ENCODE measurements at regions not wholly inside any gene's neighbourhood (a gene's known extent, or its start where the extent isn't known, plus 50 kb on each side); places are given as distances from the start of the nearest gene placed in this dataset.
A peak's percentile ranks its signal among the peaks of the same experiment; 100 is the strongest.
"Not testable (repeated sequence)": the region's sequence is repeated elsewhere in the genome, so short reads cannot be mapped to it uniquely, and the experiment has no call there.

DNA sequence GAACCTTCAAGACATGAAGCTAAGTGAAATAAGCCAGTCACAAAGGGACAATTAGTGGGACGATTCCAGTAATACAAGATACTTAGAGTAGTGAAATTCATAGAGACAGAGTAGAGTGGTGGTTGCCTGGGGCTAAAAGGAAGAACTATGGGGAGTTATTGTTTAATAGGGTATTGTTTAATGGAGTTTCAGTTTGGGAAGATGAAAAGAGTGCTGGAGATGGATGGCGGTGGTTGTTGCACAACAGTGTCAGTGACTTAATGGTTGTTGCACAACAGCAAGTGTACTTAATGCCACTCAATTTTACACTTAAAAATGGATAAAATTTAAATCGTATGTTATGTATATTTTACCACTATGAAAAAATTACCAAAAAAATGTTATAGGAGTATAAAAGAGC lies 209.7 kb upstream of the TENT5A start:
- no peak for DNase-seq (ENCODE audit: low spot score)

- DNase-seq (ENCODE audit: low spot score), result no peak
These were observed 198.4 kb upstream of the TENT5A start for GRCh38 chr6:81950877-81951276.

DNA sequence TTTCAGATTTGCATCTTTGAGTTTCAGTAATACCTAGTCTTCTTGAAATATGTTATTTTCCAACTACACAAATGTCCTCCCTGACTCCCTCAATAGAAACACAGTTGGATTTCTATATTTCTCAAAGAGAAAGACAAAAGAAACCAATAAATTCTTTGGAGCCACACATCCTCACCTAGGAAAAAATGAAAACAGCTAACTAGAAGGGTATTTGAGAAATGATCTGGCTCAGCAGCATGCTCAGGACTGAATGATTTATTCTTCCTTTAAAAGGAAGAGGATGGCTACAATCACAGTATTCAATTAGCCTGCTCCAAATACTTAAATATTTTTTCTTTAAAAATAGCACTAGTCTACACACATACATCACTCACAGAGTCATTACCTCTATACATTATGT lies 196.4 kb upstream of the TENT5A start:
- no peak for DNase-seq (ENCODE audit: low spot score)

DNA sequence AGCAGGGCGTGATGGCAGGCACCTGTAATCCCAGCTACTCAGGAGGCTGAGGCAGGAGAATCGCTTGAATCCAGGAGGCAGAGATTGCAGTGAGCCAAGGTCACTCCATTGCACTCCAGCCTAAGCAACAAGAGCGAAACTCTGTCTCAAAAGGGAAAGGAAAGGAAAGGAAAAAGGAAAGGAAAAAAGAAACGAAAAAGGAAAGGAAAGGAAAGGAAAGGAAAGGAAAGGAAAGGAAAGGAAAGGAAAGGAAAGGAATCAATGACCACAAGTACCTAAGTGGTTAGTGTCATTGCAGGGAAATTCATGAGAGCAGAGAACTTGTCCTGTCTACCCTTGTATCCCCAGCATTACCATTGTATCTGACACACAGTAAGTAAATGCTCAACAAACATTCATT lies 195.7 kb upstream of the TENT5A start:
- not testable (repeated sequence) for DNase-seq (ENCODE audit: low spot score)

- DNase-seq (ENCODE audit: low spot score), result no peak
These were observed 192.2 kb upstream of the TENT5A start for GRCh38 chr6:81944661-81945060.

GRCh38 chr6:81942842-81943241 lies 190.4 kb upstream of the TENT5A start:
- DNase-seq (ENCODE audit: low spot score), result not testable (repeated sequence)

GRCh38 chr6:81942067-81942370 lies 189.5 kb upstream of the TENT5A start:
- DNase-seq (ENCODE audit: low spot score), result no peak

GRCh38 chr6:81940451-81940985 lies 188.0 kb upstream of the TENT5A start:
- DNase-seq (ENCODE audit: low spot score), result no peak

DNA sequence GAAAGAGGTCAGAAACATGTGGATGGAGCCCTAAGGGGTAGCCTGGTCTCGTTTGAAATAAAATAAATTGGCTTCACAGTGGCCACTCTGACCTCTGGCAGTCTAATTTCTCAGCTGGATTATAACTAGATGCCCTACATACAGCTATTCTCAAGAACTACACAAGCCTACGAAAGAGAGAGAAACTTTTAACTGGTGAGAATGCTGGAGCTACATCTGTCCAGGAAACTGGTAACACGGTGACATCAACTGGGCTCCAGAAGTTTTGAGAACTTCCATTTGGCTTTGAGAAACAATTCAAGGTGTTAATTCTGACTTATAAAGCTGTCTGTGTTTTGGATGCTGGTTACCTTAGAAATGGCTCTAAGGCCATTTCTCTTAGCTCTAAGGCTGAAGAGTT lies 187.3 kb upstream of the TENT5A start:
- DNase-seq (ENCODE audit: low spot score), result no peak

- no peak for DNase-seq (ENCODE audit: low spot score)
These were observed 186.7 kb upstream of the TENT5A start for GRCh38 chr6:81938991-81939732.

DNA sequence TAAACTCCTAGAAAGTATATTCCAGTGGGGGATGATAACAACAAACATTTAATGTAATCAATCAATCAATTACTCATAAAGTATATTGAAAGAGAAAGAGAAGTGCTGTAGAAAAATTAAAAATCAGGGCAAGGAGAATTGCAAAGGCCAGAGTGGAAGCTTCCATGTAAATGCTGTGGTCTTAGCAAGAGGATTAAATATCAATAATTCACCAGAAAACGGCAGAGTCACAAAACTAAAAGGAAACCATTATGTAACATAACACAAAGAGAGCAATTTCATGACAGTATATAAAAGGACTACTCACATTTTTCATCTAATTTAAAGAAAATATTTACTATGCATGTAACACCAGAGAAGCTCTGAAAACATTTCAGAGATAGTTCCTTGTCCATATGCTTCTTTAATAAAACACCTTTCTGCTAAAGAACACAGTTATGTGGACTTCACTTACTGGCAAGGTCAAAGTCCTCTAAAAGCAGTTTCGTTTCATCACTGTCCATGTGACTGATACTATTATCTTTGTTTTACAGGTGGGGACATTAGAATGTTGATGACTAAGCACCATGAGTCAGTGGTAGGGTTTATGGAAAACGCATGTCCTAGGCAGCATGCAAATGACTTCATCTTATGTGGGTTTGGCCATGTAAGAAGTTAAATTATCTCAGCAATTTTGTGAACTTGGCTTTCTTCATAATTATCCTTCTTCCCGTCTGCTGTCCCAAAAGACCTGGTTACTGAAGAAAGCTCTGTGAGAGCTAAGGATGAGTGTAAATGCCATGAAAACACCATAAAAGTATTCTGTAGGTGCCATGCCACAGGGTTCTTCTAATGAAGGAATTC lies 185.8 kb upstream of the TENT5A start:
- DNase-seq (ENCODE audit: low spot score), result peak; percentile 54

- no peak for DNase-seq (ENCODE audit: low spot score)
These were observed 184.9 kb upstream of the TENT5A start for GRCh38 chr6:81937296-81937937.

DNA sequence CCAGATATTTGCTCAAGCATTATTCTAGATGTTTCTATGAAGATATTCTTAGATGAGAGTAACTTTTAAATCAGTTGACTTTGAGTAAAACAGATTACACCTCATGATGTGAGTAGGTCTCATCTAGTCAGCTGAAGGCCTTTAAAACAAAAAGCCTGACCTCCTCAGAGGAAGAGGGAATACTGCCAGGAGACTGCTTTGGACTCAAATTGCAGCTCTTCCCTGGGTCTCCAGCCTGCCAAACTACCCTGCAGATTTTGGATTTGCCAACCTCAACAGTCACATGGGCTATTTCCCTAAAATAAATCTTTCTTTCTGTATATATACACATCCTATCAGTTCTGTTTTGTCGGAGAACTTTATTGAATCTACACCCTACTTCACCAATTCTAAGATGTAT lies 182.5 kb upstream of the TENT5A start:
- no peak for DNase-seq (ENCODE audit: low spot score)

GRCh38 chr6:81933608-81934051 lies 181.1 kb upstream of the TENT5A start:
- no peak for DNase-seq (ENCODE audit: low spot score)

DNA sequence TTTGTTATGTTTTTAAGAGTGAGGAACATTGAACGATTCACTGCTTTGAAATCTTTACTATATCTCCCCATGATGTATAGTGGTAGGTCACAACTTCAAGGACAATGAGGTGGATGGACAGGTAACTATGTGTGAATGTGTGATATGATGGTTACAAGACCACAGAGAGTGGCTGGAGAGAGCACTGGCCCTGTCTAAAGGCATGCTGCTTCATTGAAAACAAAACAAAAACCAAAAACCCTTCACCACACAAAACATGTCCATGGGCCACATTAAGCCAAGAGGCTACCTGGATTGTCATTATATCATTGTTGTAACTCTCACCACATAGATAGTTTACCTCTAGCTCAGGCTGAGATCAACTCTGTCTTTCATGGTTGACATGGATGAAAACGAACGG lies 180.6 kb upstream of the TENT5A start:
- DNase-seq (ENCODE audit: low spot score), result no peak

- DNase-seq (ENCODE audit: low spot score), result not testable (repeated sequence)
These were observed 180.0 kb upstream of the TENT5A start for GRCh38 chr6:81932448-81932847.

DNA sequence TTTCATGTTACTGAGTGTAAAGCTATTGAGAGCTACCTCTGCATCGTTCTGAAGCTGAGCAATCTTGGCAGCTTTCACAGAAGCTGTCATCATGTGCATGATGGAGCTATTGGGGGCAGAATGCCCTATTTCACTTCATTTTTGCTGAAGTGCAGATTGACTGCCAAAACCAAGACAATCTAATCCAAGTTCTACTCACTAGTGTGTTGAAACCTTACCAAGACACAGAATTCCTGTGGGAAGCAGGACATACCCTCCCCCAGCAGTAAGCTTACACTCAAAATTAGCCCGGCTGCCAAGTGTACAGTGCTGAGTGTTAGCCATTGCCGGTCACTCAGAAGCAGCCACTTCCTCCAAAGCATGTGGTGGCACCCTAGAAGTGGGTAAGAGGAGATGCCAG lies 177.3 kb upstream of the TENT5A start:
- DNase-seq (ENCODE audit: low spot score), result no peak

DNA sequence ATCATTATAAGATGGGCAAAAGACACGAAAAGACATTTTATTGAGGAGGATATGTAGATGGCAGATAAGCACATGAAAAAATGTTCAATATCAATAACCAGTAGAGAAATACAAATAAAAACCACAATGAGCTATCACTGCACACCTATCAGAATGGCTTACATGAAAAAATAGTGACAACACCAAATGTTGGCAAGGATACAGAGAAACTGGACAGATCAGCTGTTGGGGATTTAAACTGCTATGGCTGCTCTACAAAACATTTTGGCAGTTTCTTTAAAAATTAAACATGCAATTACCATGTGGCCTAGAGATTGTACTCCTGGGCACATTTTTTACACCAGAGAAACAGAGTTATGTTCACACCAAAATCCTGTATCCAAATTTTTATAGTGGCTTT lies 172.7 kb upstream of the TENT5A start:
- no peak for DNase-seq (ENCODE audit: low spot score)

GRCh38 chr6:81909981-81910900 lies 157.8 kb upstream of the TENT5A start:
- DNase-seq (ENCODE audit: low spot score), result no peak

DNA sequence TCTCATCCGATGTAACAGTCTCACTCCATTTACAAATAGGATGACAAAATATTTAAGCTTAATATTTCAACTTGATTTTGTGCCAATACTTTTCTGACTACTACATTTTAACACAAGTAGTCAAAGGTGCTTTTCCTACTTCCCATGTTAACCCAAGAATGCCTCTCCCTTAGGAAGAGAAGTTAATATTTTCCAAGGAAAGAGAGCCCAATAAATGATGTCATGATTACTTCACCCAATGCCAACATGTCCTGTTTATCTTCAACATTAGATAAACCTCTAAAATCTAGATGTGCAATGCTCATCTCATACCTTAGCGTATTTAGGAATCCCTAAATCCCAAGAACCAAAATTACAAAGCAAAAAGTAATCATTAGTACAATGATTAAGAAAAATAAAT lies 156.7 kb upstream of the TENT5A start:
- DNase-seq (ENCODE audit: low spot score), result no peak

DNA sequence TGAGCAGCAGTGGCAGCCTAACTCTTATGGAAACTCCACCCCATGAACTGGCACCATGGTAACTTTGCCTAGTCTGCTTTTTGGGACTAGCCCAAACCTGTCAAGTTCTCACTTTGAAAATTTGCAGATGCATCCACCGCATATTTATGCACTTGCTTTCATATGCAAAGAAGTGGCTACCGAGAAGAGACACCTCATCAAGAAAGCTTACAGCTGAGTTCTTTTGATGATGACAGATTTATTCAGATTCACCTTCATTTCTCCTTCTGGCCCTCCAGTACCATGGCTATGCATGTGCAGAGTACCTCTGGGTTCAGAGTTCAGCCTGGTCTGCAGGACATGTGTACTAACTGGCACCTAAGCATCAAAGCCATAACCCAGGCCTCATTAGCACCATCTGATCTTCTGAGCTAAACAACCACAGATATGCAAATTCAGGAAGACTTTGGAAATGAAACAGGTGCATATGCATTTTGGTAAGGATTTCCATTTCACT lies 154.3 kb upstream of the TENT5A start:
- no peak for DNase-seq (ENCODE audit: low spot score)

GRCh38 chr6:81906041-81906440 lies 153.6 kb upstream of the TENT5A start:
- no peak for DNase-seq (ENCODE audit: low spot score)

All from hematopoietic multipotent progenitor cell treated with erythropoietin and hydrocortisone succinate and interleukin-3 and kit ligand, for 17 days (in vitro differentiated cells).